SK-N-SH (cell line): ENCODE measurements at regions not wholly inside any gene's neighbourhood (a gene's known extent, or its start where the extent isn't known, plus 50 kb on each side); places are given as distances from the start of the nearest gene placed in this dataset.

Source experiments
- CTCF ChIA-PET: fragments of 300-600, 350-600 bp; formaldehyde crosslinking; extraction: SDS; loops from one replicate; lab custom pipeline; 2021; lab: Yijun Ruan, JAX
- POLR2A ChIA-PET: fragments of 350-600 bp; sonication (Branson Sonifier 250); formaldehyde crosslinking; extraction: SDS; loops from one replicate; lab custom pipeline; 2020; ENCODE audit warnings: antibody characterized with exemption, inconsistent platforms; lab: Yijun Ruan, JAX
- DNase-seq: peaks from one replicate; pipeline ENCODE4 v3.0.0; 2012
- H2AFZ ChIP-seq: fragments of 200-600 bp; sonication (generic); 2 replicates; pipeline ENCODE4 v1.8.1; 2016; ENCODE audit warnings: antibody characterized with exemption, mild to moderate bottlenecking, low read depth
- H3F3A ChIP-seq: fragments of 200-600 bp; sonication (generic); replicated peaks from 2 replicates; pipeline ENCODE3; 2016; ENCODE audit warnings: antibody characterized with exemption, mild to moderate bottlenecking; ENCODE audit not compliant: insufficient read depth
- H3K27ac ChIP-seq, 2 experiments: fragments of 200-500 bp in 1 of 2; fragments of 200-600 bp in 1 of 2; sonication (Bioruptor generic) in 1 of 2; sonication (generic), shearing (Covaris generic) in 1 of 2; 2 replicates each; pipeline versions ENCODE4 v1.5.1 to v1.6.1; 2014 to 2016; ENCODE audit warnings: low read depth in 2 of 2, inconsistent platforms in 1 of 2, low read length in 1 of 2, mild to moderate bottlenecking in 1 of 2, mixed read lengths in 1 of 2
- H3K27me3 ChIP-seq: fragments of 200-600 bp; sonication (generic), shearing (Covaris generic); 2 replicates; pipeline ENCODE4 v1.6.1; 2016; ENCODE audit warnings: mixed run types; ENCODE audit not compliant: insufficient read depth
- H3K36me3 ChIP-seq, 2 experiments: fragments of 200-500 bp in 1 of 2; fragments of 200-600 bp in 1 of 2; sonication (Bioruptor generic) in 1 of 2; sonication (generic) in 1 of 2; replicated peaks in 1 of 2; 2 replicates each; pipeline versions ENCODE3 to v1.5.1; 2014 to 2016; ENCODE audit warnings: low read length in 1 of 2, mild to moderate bottlenecking in 1 of 2; ENCODE audit not compliant: insufficient read depth in 2 of 2, control insufficient read depth in 1 of 2
- H3K4me1 ChIP-seq, 2 experiments: fragments of 200-500 bp in 1 of 2; fragments of 200-600 bp in 1 of 2; sonication (Bioruptor generic) in 1 of 2; sonication (generic), shearing (Covaris generic) in 1 of 2; 2 replicates each; pipeline versions ENCODE4 v1.5.1 to v1.6.1; 2014 to 2016; ENCODE audit warnings: low read depth in 1 of 2, low read length in 1 of 2, mixed run types in 1 of 2; ENCODE audit not compliant: insufficient read depth in 2 of 2, control insufficient read depth in 1 of 2
- H3K4me2 ChIP-seq: fragments of 200-600 bp; sonication (generic), shearing (Covaris generic); 2 replicates; pipeline ENCODE4 v1.6.1; 2017; ENCODE audit warnings: mixed run types
- H3K4me3 ChIP-seq, 2 experiments: fragments of 200-500 bp in 1 of 2; fragments of 200-600 bp in 1 of 2; sonication (Bioruptor generic) in 1 of 2; sonication (generic), shearing (Covaris generic) in 1 of 2; 2 replicates each; pipeline versions ENCODE4 v1.5.1 to v1.8.1; 2014 to 2016; ENCODE audit warnings: low read depth in 2 of 2, inconsistent platforms in 1 of 2, low read length in 1 of 2, mild to moderate bottlenecking in 1 of 2, mixed read lengths in 1 of 2, moderate library complexity in 1 of 2
- H3K79me2 ChIP-seq: fragments of 200-600 bp; sonication (generic); 2 replicates; pipeline ENCODE4 v1.8.1; 2017; ENCODE audit warnings: mild to moderate bottlenecking; ENCODE audit not compliant: insufficient read depth
- H3K9ac ChIP-seq: fragments of 200-600 bp; sonication (generic); 2 replicates; pipeline ENCODE4 v1.6.1; 2017; ENCODE audit warnings: mixed run types
- H3K9me2 ChIP-seq: fragments of 200-600 bp; sonication (generic); 2 replicates; pipeline ENCODE4 v1.6.1; 2017; ENCODE audit warnings: mixed run types
- H3K9me3 ChIP-seq: fragments of 200-600 bp; sonication (generic); 2 replicates; pipeline ENCODE4 v1.6.1; 2017; ENCODE audit warnings: mixed run types, mild to moderate bottlenecking, moderate library complexity
- H4K20me1 ChIP-seq: fragments of 200-600 bp; sonication (generic); 2 replicates; pipeline ENCODE4 v1.6.1; 2017; ENCODE audit warnings: mild to moderate bottlenecking, mixed run types; ENCODE audit not compliant: insufficient read depth
- CHD2 ChIP-seq: fragments of 150-350 bp; IDR thresholded peaks from 2 replicates; pipeline ENCODE4 v1.6.1; 2018; ENCODE audit warnings: low read length; ENCODE audit not compliant: partially characterized antibody
- CTCF ChIP-seq: fragments of 200-600 bp; sonication (generic); IDR thresholded peaks from 2 replicates; pipeline ENCODE4 v1.6.1; 2017; ENCODE audit warnings: antibody characterized with exemption, mild to moderate bottlenecking, moderate library complexity
- ELF1 ChIP-seq: IDR thresholded peaks from 2 replicates; pipeline ENCODE4 v1.4.0; 2012
- EP300 ChIP-seq, 2 experiments: IDR thresholded peaks; 2 replicates each; pipeline versions ENCODE4 v1.4.0 to v1.6.1; 2012; ENCODE audit warnings: borderline replicate concordance in 1 of 2, low read depth in 1 of 2, low read length in 1 of 2
- EZH2phosphoT487 ChIP-seq: fragments of 200-600 bp; sonication (generic); IDR thresholded peaks from 2 replicates; pipeline ENCODE4 v1.6.1; 2017; ENCODE audit warnings: low read depth, mixed run types, mild to moderate bottlenecking, antibody characterized with exemption, moderate library complexity, borderline replicate concordance
- FOXJ3 ChIP-seq: sonication (generic); formaldehyde crosslinking; IDR thresholded peaks from 2 replicates; pipeline ENCODE4 v1.5.1; 2020; ENCODE audit warnings: mild to moderate bottlenecking, missing genetic modification reagents
- FOXM1 ChIP-seq: IDR thresholded peaks from 2 replicates; pipeline ENCODE4 v1.4.0; 2012; ENCODE audit warnings: low read depth, mild to moderate bottlenecking
- JUND ChIP-seq: IDR thresholded peaks from 2 replicates; pipeline ENCODE4 v1.4.0; 2012
- NFIC ChIP-seq: IDR thresholded peaks from 2 replicates; pipeline ENCODE4 v1.4.0; 2012; ENCODE audit warnings: borderline replicate concordance
- PBX3 ChIP-seq: IDR thresholded peaks from 2 replicates; pipeline ENCODE4; 2012
- RAD21 ChIP-seq: IDR thresholded peaks from 2 replicates; pipeline ENCODE4 v1.6.1; 2012; ENCODE audit warnings: mild to moderate bottlenecking, low read length
- RCOR1 ChIP-seq: fragments of 150-350 bp; IDR thresholded peaks from 2 replicates; pipeline ENCODE4 v1.6.1; 2017; ENCODE audit warnings: antibody characterized with exemption, low read length
- REST ChIP-seq: IDR thresholded peaks from 2 replicates; pipeline ENCODE4 v1.6.1; 2012; ENCODE audit warnings: mild to moderate bottlenecking, low read depth, low read length, moderate library complexity
- SMC3 ChIP-seq: IDR thresholded peaks from 2 replicates; pipeline ENCODE4 v1.6.1; 2012; ENCODE audit warnings: low read depth, low read length, improper control_type of control experiment
- WGBS: methylation state at CpG from one replicate; pipeline ENCODE4 v1.1.6; 2017; ENCODE audit warnings: low lambda C conversion rate; 5-methylcytosine and 5-hydroxymethylcytosine counted together
- TF ChIP-seq, protein P1 (sequence below): IDR thresholded peaks from 2 replicates; pipeline ENCODE4 v1.4.0; 2012; ENCODE audit warnings: low read depth, borderline replicate concordance

DNA sequence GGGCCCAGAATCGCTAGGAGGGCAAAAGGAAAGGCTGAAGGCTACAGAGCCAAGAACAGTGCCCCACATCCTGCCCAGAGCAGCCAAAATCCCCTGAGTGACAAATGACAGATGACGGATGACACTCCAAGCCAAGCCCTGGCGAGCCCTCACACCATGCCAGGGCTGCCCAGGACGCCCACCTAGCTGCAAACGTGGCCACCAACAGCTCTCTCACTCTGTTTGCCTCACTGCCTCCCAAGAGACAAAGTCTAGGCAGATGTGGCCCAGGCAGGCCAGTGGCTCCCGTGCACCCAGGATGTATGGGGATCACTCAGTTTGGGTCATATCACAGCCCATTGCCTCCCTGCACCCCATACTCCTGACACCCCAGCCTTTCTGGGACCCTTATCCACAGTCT is 270.1 kb upstream of the NSMCE3 start:
- Histone ChIP-seq H3K36me3 (no peaks in the 10 kb centered on the region), H3K27ac (no peak overlapping the region), H3K27me3 (no peaks in the 10 kb centered on the region), H3K9me3 (no peaks in the 10 kb centered on the region), H4K20me1 (no peaks in the 10 kb centered on the region), H3K4me2 (no peak overlapping the region), H3K9me2 (no peaks in the 10 kb centered on the region), H3K4me1 (no peaks in the 10 kb centered on the region), H3K79me2 (no peaks in the 10 kb centered on the region), H3K4me3 (no peak overlapping the region), H3F3A (no peaks in the 10 kb centered on the region), H2AFZ (no peak overlapping the region), H3K9ac (no peak overlapping the region)
- CTCF ChIA-PET, result no interaction called here
- TF ChIP-seq PBX3 (no peak), NFIC (no peak), RAD21 (no peak), JUND (no peak)
- TF ChIP-seq, protein P1, sequence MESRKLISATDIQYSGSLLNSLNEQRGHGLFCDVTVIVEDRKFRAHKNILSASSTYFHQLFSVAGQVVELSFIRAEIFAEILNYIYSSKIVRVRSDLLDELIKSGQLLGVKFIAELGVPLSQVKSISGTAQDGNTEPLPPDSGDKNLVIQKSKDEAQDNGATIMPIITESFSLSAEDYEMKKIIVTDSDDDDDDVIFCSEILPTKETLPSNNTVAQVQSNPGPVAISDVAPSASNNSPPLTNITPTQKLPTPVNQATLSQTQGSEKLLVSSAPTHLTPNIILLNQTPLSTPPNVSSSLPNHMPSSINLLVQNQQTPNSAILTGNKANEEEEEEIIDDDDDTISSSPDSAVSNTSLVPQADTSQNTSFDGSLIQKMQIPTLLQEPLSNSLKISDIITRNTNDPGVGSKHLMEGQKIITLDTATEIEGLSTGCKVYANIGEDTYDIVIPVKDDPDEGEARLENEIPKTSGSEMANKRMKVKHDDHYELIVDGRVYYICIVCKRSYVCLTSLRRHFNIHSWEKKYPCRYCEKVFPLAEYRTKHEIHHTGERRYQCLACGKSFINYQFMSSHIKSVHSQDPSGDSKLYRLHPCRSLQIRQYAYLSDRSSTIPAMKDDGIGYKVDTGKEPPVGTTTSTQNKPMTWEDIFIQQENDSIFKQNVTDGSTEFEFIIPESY, result no peak
- POLR2A ChIA-PET, result interaction anchor here (0.5 kb wide), 1 partner anchor 11 kb away, joined by 4 read pairs; no protein-coding TSS in a partner anchor
- DNase-seq, result no peak
- 28% methylated on average over 5 of the region's 6 CpGs for WGBS

- 26% methylated on average over 5 of the region's 5 CpGs for WGBS
- no peaks in the 10 kb centered on the region for H3K79me2 ChIP-seq
- no peaks in the 10 kb centered on the region for H3F3A ChIP-seq
- H3K4me2 ChIP-seq, result no peak overlapping the region
- TF ChIP-seq EZH2phosphoT487 (no peak), FOXM1 (no peak), EP300 (IDR thresholded peaks at IDR 0.05; ENCODE audit: borderline replicate concordance in 1 of 2, low read depth in 1 of 2, low read length in 1 of 2) (no peak), CTCF (no peak), RCOR1 (no peak), REST (no peak), SMC3 (no peak), FOXJ3 (CRISPR knock-in tag) (no peak), ELF1 (no peak), JUND (no peak), CHD2 (no peak)
- TF ChIP-seq, all 33 proteins: peak for 0
- Histone ChIP-seq H3K9me3 (no peaks in the 10 kb centered on the region), H3K4me1 (no peaks in the 10 kb centered on the region), H3K27ac (no peak overlapping the region), H3K27me3 (no peaks in the 10 kb centered on the region), H4K20me1 (no peaks in the 10 kb centered on the region), H3K9me2 (no peaks in the 10 kb centered on the region), H3K4me3 (no peak overlapping the region), H3K9ac (no peak overlapping the region), H2AFZ (no peak overlapping the region), H3K36me3 (no peaks in the 10 kb centered on the region)
- DNase-seq, result no peak
- ChIA-PET CTCF (no interaction called here), POLR2A (no interaction called here)
Observed at GRCh38 chr15:29538044-29538443, 268.4 kb upstream of the NSMCE3 start.
